ENCODE measurements at regions not wholly inside any gene's neighbourhood (a gene's known extent, or its start where the extent isn't known, plus 50 kb on each side); places are given as distances from the start of the nearest gene placed in this dataset.

DNA sequence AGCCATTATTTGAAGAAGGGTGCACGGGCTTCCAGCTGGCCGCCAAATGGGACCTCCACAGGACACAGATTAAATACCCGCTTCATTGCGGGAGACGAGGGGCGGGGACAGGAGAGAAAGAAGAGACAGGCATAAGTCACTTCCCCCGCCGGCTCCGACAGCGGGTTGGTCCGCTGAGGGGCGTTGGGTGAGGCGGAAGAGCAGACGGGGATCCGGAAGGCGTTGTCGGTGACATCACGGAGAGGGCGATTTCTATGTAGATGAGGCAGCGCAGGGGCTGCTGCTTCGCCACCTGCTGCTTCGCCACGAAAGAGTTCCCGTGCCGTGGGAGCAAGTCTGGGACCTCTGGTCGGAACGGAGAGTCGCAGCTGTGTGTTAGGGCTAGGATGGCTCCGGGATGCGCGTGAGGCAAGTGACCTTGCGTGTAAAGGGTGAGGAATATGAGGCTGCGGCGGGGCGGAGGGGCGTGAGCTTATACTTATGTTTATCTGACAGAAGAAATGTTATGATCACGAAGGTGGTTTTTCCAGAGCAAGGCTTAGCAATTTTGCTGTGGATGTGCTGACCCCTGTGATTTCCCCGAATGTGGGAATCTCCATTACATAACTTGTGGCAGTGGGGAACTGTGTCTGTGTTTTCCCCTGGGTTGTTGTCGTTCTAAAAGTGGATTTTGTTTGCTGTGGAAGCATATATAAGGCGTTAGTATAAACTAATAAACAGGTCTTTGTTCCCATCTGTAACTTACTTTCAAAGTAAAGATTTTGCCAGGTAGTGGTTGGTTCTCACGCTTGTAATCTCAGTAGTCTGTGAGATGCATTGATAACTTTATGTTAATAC is 52.9 kb downstream of the PPIAL4C start (continued):
- TF ChIP-seq, protein P1, sequence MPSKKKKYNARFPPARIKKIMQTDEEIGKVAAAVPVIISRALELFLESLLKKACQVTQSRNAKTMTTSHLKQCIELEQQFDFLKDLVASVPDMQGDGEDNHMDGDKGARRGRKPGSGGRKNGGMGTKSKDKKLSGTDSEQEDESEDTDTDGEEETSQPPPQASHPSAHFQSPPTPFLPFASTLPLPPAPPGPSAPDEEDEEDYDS (CRISPR knock-in tag; IDR thresholded peaks at IDR 0.05) = peak; percentile 96
- TF ChIP-seq ZMYM4 (CRISPR knock-in tag; IDR thresholded peaks at IDR 0.05) (peak; percentile 66; the same call in 1 of the 2 replicates), PHF20 (CRISPR knock-in tag; IDR thresholded peaks at IDR 0.05) (0 out of 2 replicates have a peak, but pooled peaks have one; percentile 34), TMF1 (CRISPR knock-in tag; IDR thresholded peaks at IDR 0.05; ENCODE audit: low read depth) (0 out of 2 replicates have a peak, but pooled peaks have one; percentile 45), ZBTB38 (CRISPR knock-in tag; IDR thresholded peaks at IDR 0.05) (0 out of 2 replicates have a peak, but pooled peaks have one; percentile 34), ZNF558 (CRISPR knock-in tag; IDR thresholded peaks at IDR 0.05; ENCODE audit: borderline replicate concordance) (peak; percentile 67; the same call in 1 of the 2 replicates), ETV6 (CRISPR knock-in tag; conservative IDR thresholded peaks at IDR 0.05) (peak; percentile 70; the same call in 1 of the 2 replicates), NR2C2 (CRISPR knock-in tag; IDR thresholded peaks at IDR 0.05; ENCODE audit: borderline replicate concordance) (0 out of 2 replicates have a peak, but pooled peaks have one; percentile 17)
- TF ChIP-seq, protein P2, sequence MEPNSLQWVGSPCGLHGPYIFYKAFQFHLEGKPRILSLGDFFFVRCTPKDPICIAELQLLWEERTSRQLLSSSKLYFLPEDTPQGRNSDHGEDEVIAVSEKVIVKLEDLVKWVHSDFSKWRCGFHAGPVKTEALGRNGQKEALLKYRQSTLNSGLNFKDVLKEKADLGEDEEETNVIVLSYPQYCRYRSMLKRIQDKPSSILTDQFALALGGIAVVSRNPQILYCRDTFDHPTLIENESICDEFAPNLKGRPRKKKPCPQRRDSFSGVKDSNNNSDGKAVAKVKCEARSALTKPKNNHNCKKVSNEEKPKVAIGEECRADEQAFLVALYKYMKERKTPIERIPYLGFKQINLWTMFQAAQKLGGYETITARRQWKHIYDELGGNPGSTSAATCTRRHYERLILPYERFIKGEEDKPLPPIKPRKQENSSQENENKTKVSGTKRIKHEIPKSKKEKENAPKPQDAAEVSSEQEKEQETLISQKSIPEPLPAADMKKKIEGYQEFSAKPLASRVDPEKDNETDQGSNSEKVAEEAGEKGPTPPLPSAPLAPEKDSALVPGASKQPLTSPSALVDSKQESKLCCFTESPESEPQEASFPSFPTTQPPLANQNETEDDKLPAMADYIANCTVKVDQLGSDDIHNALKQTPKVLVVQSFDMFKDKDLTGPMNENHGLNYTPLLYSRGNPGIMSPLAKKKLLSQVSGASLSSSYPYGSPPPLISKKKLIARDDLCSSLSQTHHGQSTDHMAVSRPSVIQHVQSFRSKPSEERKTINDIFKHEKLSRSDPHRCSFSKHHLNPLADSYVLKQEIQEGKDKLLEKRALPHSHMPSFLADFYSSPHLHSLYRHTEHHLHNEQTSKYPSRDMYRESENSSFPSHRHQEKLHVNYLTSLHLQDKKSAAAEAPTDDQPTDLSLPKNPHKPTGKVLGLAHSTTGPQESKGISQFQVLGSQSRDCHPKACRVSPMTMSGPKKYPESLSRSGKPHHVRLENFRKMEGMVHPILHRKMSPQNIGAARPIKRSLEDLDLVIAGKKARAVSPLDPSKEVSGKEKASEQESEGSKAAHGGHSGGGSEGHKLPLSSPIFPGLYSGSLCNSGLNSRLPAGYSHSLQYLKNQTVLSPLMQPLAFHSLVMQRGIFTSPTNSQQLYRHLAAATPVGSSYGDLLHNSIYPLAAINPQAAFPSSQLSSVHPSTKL (CRISPR knock-in tag; IDR thresholded peaks at IDR 0.05) = peak; percentile 69
- TF ChIP-seq, protein P3, sequence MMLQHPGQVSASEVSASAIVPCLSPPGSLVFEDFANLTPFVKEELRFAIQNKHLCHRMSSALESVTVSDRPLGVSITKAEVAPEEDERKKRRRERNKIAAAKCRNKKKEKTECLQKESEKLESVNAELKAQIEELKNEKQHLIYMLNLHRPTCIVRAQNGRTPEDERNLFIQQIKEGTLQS (CRISPR knock-in tag; IDR thresholded peaks at IDR 0.05) = 0 out of 2 replicates have a peak, but pooled peaks have one; percentile 14
- TF ChIP-seq, protein P4, sequence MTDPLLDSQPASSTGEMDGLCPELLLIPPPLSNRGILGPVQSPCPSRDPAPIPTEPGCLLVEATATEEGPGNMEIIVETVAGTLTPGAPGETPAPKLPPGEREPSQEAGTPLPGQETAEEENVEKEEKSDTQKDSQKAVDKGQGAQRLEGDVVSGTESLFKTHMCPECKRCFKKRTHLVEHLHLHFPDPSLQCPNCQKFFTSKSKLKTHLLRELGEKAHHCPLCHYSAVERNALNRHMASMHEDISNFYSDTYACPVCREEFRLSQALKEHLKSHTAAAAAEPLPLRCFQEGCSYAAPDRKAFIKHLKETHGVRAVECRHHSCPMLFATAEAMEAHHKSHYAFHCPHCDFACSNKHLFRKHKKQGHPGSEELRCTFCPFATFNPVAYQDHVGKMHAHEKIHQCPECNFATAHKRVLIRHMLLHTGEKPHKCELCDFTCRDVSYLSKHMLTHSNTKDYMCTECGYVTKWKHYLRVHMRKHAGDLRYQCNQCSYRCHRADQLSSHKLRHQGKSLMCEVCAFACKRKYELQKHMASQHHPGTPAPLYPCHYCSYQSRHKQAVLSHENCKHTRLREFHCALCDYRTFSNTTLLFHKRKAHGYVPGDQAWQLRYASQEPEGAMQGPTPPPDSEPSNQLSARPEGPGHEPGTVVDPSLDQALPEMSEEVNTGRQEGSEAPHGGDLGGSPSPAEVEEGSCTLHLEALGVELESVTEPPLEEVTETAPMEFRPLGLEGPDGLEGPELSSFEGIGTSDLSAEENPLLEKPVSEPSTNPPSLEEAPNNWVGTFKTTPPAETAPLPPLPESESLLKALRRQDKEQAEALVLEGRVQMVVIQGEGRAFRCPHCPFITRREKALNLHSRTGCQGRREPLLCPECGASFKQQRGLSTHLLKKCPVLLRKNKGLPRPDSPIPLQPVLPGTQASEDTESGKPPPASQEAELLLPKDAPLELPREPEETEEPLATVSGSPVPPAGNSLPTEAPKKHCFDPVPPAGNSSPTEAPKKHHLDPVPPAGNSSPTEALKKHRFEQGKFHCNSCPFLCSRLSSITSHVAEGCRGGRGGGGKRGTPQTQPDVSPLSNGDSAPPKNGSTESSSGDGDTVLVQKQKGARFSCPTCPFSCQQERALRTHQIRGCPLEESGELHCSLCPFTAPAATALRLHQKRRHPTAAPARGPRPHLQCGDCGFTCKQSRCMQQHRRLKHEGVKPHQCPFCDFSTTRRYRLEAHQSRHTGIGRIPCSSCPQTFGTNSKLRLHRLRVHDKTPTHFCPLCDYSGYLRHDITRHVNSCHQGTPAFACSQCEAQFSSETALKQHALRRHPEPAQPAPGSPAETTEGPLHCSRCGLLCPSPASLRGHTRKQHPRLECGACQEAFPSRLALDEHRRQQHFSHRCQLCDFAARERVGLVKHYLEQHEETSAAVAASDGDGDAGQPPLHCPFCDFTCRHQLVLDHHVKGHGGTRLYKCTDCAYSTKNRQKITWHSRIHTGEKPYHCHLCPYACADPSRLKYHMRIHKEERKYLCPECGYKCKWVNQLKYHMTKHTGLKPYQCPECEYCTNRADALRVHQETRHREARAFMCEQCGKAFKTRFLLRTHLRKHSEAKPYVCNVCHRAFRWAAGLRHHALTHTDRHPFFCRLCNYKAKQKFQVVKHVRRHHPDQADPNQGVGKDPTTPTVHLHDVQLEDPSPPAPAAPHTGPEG (CRISPR knock-in tag; IDR thresholded peaks at IDR 0.05) = 0 out of 2 replicates have a peak, but pooled peaks have one; percentile 33
- TF ChIP-seq, protein P5, sequence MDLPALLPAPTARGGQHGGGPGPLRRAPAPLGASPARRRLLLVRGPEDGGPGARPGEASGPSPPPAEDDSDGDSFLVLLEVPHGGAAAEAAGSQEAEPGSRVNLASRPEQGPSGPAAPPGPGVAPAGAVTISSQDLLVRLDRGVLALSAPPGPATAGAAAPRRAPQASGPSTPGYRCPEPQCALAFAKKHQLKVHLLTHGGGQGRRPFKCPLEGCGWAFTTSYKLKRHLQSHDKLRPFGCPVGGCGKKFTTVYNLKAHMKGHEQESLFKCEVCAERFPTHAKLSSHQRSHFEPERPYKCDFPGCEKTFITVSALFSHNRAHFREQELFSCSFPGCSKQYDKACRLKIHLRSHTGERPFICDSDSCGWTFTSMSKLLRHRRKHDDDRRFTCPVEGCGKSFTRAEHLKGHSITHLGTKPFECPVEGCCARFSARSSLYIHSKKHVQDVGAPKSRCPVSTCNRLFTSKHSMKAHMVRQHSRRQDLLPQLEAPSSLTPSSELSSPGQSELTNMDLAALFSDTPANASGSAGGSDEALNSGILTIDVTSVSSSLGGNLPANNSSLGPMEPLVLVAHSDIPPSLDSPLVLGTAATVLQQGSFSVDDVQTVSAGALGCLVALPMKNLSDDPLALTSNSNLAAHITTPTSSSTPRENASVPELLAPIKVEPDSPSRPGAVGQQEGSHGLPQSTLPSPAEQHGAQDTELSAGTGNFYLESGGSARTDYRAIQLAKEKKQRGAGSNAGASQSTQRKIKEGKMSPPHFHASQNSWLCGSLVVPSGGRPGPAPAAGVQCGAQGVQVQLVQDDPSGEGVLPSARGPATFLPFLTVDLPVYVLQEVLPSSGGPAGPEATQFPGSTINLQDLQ (CRISPR knock-in tag; IDR thresholded peaks at IDR 0.05) = 0 out of 2 replicates have a peak, but pooled peaks have one; percentile 35
- TF ChIP-seq, protein P6, sequence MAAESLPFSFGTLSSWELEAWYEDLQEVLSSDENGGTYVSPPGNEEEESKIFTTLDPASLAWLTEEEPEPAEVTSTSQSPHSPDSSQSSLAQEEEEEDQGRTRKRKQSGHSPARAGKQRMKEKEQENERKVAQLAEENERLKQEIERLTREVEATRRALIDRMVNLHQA (CRISPR knock-in tag; IDR thresholded peaks at IDR 0.05) = 0 out of 2 replicates have a peak, but pooled peaks have one; percentile 35

Measured in HepG2 (cell line).